ENCODE measurements at regions not wholly inside any gene's neighbourhood (a gene's known extent, or its start where the extent isn't known, plus 50 kb on each side); places are given as distances from the start of the nearest gene placed in this dataset.

- Histone ChIP-seq H3K9me3 (no peaks in the 10 kb centered on the region), H3K4me1 (ENCODE audit: control insufficient read depth in 1 of 2, insufficient read depth in 1 of 2, low read depth in 1 of 2, low read length in 1 of 2) (peaks cover 0 to 3% of the 10 kb centered on the region in 2 experiments), H3K27me3 (peaks cover 97% of the 10 kb centered on the region), H3K27ac (no peak overlapping the region), H3K36me3 (no peaks in the 10 kb centered on the region), H3K4me3 (ENCODE audit: low read depth in 1 of 2, low read length in 1 of 2) (no peak overlapping the region)
- TF ChIP-seq CTCF (IDR thresholded peaks at IDR 0.05): no peak
Measured at GRCh38 chr13:99140831-99141230, 59.8 kb upstream of the UBAC2 start.

- no peak for TF ChIP-seq CTCF (IDR thresholded peaks at IDR 0.05)
- Histone ChIP-seq H3K27ac (no peak overlapping the region), H3K4me3 (ENCODE audit: low read depth in 1 of 2, low read length in 1 of 2) (no peak overlapping the region), H3K27me3 (peaks cover 97% of the 10 kb centered on the region), H3K36me3 (no peaks in the 10 kb centered on the region), H3K4me1 (ENCODE audit: control insufficient read depth in 1 of 2, insufficient read depth in 1 of 2, low read depth in 1 of 2, low read length in 1 of 2) (peaks cover 0 to 3% of the 10 kb centered on the region in 2 experiments), H3K9me3 (no peaks in the 10 kb centered on the region)
Measured at GRCh38 chr13:99143904-99144303, 56.8 kb upstream of the UBAC2 start.

- H3K36me3 ChIP-seq: no peaks in the 10 kb centered on the region
- peaks cover 97% of the 10 kb centered on the region for H3K27me3 ChIP-seq
- H3K9me3 ChIP-seq: no peaks in the 10 kb centered on the region
- no peak overlapping the region for H3K27ac ChIP-seq
- H3K4me3 ChIP-seq (ENCODE audit: low read depth in 1 of 2, low read length in 1 of 2): no peak overlapping the region
- peaks cover 0 to 3% of the 10 kb centered on the region in 2 experiments for H3K4me1 ChIP-seq (ENCODE audit: control insufficient read depth in 1 of 2, insufficient read depth in 1 of 2, low read depth in 1 of 2, low read length in 1 of 2)
- TF ChIP-seq CTCF (IDR thresholded peaks at IDR 0.05): no peak
Measured at GRCh38 chr13:99144306-99144705, 56.3 kb upstream of the UBAC2 start.

GRCh38 chr13:99145461-99145860 is 55.2 kb upstream of the UBAC2 start:
- Histone ChIP-seq H3K9me3 (no peaks in the 10 kb centered on the region), H3K27ac (no peak overlapping the region), H3K27me3 (peaks cover 97% of the 10 kb centered on the region), H3K4me3 (ENCODE audit: low read depth in 1 of 2, low read length in 1 of 2) (no peak overlapping the region), H3K36me3 (no peaks in the 10 kb centered on the region), H3K4me1 (ENCODE audit: control insufficient read depth in 1 of 2, insufficient read depth in 1 of 2, low read depth in 1 of 2, low read length in 1 of 2) (peaks cover 0 to 3% of the 10 kb centered on the region in 2 experiments)
- no peak for TF ChIP-seq CTCF (IDR thresholded peaks at IDR 0.05)

- Histone ChIP-seq H3K9me3 (no peaks in the 10 kb centered on the region), H3K36me3 (no peaks in the 10 kb centered on the region), H3K4me3 (ENCODE audit: low read depth in 1 of 2, low read length in 1 of 2) (no peak overlapping the region), H3K27me3 (peaks cover 97% of the 10 kb centered on the region), H3K27ac (no peak overlapping the region), H3K4me1 (ENCODE audit: control insufficient read depth in 1 of 2, insufficient read depth in 1 of 2, low read depth in 1 of 2, low read length in 1 of 2) (no peaks in the 10 kb centered on the region)
- no peak for TF ChIP-seq CTCF (IDR thresholded peaks at IDR 0.05)
Measured at GRCh38 chr13:99150575-99151361, 49.9 kb upstream of the UBAC2 start.
